Loucy (cell line): ENCODE measurements at regions not wholly inside any gene's neighbourhood (a gene's known extent, or its start where the extent isn't known, plus 50 kb on each side); places are given as distances from the start of the nearest gene placed in this dataset.

Experiments
- CTCF ChIP-seq: fragments of 200-600 bp; sonication (generic); conservative IDR thresholded peaks from 2 replicates; pipeline ENCODE4 v1.5.1; 2014; ENCODE audit warnings: mild to moderate bottlenecking, antibody characterized with exemption, low read length
- EZH2phosphoT487 ChIP-seq: fragments of 200-600 bp; IDR thresholded peaks from 2 replicates; pipeline ENCODE4 v1.6.1; 2018; ENCODE audit warnings: antibody characterized with exemption, mild to moderate bottlenecking, moderate library complexity, borderline replicate concordance

DNA sequence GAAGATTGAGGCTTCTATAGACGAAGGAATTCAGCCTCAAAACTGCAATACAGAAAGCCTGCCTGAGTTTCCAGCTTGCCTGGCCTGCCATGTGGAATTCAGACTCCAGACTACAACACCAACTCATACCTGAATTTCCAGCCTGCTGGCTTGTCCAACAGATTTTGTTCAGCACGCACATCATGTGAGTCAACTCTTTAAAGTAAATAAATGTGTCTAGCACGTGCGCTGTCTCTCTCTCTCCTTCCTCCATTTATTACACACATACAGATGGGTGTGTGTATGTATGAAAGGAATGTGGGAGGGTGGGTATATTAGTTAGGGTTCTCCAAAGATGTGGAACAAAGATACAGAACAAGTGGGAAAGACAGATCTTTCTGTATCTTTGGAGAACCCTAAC, 82.4 kb upstream of the TAS2R1 start:
- TF ChIP-seq CTCF (no peak), EZH2phosphoT487 (no peak)
